HG03108 (cell line): ENCODE measurements at regions not wholly inside any gene's neighbourhood (a gene's known extent, or its start where the extent isn't known, plus 50 kb on each side); places are given as distances from the start of the nearest gene placed in this dataset.

Experiments used
- ATAC-seq: cut with Tn5 transposase; IDR thresholded peaks from one replicate; pipeline ENCODE4 v1.9.1; 2021; ENCODE audit warnings: moderate library complexity; ENCODE audit not compliant: unreplicated experiment

GRCh38 chr4:22220965-22221364 lies 272.4 kb upstream of the KCNIP4 start:
- ATAC-seq: no peak

DNA sequence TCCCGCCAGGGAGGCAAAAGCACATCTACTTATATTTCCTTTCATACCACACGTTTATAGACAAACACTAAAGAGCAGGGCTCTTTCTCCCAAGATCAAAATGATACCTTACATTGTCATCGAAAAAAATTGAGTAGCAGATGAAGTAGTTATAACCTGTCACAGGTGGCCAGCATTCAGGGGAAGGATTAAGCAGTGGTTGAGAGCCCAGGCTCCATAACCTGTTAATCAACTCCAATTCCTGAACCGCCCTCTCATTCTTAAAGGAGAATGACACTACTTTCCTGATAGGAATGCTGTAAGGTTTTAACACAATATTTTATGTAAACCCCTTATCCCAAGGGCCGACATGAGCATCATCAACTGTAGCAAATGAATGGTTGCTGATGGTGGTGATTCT lies 268.9 kb upstream of the KCNIP4 start:
- no peak for ATAC-seq

- ATAC-seq: no peak
Observed at GRCh38 chr4:22216278-22216677, 267.7 kb upstream of the KCNIP4 start.

DNA sequence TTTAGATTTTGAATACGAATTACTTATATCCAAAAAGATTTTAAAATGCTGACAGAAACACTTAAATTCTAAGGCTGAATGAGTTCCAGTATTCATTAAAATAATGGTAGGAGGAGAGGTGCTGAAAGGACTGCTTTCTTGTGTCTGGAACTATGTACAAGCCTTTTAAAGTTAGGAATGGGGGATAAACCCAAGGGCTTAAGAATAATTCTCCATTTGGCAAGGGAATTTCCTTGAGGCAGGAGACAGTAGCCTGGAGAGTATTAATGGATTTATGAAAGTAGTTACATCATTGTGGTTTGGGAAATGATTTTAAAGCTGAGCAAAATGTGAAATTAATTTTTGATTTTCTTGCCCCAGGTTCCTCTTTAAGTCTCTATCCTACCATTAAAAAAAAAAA lies 266.5 kb upstream of the KCNIP4 start:
- no peak for ATAC-seq

DNA sequence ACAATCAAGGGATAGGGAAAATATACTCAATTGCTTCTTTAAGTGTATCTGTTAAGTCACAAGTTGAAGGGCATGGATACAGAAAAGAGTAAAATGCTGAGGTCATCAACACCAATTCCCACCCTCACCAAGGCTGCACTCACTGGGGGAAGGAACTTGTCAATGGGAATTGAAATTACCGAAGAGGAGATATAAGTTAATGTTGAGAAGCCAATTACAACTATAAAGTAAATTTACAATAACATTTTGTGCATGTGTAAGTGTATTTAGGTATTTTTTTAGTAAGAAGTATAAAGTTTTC lies 255.1 kb upstream of the KCNIP4 start:
- no peak for ATAC-seq

- ATAC-seq: no peak
Observed at GRCh38 chr4:22202975-22203710, 254.6 kb upstream of the KCNIP4 start.

DNA sequence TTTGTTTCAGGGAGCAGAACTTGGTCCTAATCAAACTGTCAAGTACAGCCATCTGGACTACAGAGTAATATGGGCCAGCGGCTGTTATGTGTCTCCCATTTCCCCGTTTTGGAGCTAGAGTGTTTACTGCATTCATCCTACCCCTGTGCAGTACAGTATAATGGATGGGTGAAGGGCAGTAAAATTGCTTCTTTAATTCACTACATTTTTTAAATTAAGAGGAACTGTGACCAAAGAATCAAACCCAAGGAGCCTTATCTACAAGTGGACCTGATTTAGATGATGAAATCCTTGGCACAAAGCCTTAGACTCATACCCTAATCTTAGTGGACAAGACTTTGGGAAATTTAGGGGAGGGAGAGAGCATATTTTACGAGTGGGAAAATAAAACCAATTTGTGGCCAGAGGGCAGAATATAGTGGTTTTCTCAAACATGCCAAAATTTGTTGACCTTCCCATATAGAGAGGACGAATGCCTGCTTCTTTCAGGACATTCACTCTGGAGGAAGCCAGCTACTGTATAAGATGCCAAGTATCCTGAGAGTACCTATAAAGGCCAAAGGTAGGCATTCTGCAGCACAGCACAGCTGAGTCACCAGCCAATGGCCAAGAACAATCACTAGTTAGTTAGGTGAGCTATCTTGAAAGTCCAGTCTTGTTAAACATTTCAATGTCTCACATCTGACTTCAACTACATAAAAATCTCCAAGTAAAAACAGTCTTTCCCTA lies 253.8 kb upstream of the KCNIP4 start:
- ATAC-seq: no peak

- no peak for ATAC-seq
Observed at GRCh38 chr4:22201256-22201655, 252.7 kb upstream of the KCNIP4 start.

DNA sequence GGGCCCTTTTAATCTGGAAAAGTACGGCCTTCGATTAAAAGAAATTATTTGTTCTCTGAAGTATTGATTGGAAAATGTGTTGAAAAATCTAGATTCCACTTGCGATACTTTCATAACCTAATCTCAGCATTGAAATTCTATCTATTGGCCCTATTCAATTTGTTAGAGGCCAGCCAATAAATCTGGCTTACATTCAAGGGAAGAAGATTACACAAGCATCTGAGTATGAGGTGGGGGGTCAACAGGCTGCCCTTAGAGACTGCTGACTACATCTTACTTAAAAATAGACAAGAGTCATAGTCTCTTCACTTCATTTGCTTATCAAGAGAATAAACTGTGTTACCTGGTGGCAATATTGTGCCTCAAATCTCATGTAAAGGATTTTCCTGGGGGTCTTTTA lies 248.0 kb upstream of the KCNIP4 start:
- ATAC-seq: no peak

DNA sequence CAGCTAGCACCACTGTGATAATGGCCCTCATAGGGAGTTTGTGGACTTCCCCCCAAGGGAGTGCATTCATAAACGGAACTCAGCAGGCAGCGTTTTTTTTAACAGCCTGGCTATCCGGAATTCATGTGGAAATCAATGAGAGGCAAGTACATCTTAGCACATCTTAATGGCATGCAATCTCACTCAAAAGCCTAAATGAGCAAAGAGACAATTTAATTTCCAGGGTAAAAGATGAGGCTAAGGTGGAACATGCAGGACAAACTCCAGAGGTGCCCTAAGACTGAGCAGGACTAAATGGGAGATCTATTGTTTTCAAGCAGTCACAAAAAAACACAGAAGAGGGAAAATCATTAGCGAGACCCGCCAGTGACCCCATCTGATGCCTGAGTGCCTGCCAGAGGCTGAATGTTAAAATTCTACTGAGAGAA lies 243.5 kb upstream of the KCNIP4 start:
- no peak for ATAC-seq

DNA sequence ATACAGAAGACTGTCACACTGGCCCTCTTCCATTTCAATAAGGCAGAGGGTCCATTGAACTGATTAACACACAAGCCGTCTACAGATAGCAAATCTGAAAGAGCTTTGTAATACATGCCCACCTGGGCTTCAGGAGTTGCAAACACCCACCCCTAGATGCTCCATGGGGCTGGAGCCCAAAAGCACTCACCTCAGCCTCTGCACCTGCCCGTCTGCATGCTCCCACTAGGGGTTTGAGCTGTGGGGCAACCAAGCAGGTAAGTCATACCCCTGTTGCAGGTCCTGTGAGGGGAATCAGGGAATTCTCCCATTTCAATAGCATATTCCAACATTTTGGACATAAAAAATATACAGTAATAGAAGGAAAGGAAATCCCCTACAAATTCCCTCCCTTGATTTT lies 243.0 kb upstream of the KCNIP4 start:
- ATAC-seq: no peak

GRCh38 chr4:22190855-22191254 lies 242.3 kb upstream of the KCNIP4 start:
- ATAC-seq: no peak

- ATAC-seq: no peak
Observed at GRCh38 chr4:22187203-22187820, 238.7 kb upstream of the KCNIP4 start.

DNA sequence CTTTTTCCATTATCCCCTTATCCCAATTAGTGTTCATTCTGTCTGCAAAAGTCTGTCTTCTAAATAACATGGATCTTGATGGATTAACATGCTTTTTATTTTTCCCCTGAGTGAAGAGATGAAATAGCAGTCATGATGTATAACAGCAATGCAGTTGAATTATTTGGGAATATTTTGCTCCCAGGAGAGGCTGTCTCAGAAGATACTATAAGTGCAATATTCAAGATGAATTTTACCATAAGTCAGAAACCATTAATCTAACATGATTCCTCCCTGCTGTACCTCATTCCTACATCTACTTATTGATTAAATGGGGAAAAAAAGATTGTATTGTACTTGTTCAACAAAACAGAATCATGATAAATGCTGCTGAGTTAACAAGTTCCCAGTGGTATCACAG lies 233.2 kb upstream of the KCNIP4 start:
- no peak for ATAC-seq

GRCh38 chr4:22179124-22179874 lies 230.7 kb upstream of the KCNIP4 start:
- ATAC-seq: no peak

DNA sequence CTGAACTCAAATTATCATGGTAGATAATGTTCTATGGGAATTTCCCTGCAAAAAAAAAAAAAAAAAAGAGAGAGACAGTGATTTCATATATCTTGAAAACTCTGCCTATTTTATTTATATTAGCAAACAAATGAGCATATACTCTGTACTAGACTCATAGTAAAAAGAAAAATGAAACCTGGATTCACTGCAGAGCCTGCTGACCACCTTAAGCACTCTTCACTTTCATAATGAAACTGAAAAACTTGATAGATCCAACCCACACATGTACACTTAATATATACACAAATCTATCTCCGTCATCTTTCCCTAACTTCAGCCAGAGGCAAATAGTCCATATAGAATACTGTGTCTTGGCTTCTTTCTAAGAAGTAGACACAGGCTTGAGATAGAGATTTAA lies 226.1 kb upstream of the KCNIP4 start:
- no peak for ATAC-seq

GRCh38 chr4:22170353-22170752 lies 221.8 kb upstream of the KCNIP4 start:
- ATAC-seq: no peak

GRCh38 chr4:22167201-22167600 lies 218.6 kb upstream of the KCNIP4 start:
- ATAC-seq: no peak

DNA sequence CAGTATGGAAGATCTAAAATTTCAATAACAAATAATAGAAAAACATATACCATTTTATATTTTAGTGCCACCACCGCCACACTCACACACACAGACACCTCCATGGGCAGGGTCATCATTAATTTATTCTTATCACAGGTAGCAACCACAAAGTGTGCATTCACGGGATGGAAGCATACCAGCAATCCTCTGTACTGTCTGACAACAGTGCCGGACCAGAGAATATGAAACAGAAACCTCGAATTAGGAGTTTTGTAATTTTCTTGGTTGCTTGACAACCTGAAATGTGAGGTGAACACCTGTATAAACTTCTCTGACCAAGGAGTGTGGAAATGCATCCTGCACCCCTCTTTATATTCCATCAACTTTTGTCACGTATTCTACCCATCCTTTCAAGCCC lies 213.9 kb upstream of the KCNIP4 start:
- ATAC-seq: no peak

GRCh38 chr4:22130741-22131140 lies 182.2 kb upstream of the KCNIP4 start:
- ATAC-seq: no peak

- ATAC-seq: no peak
Observed at GRCh38 chr4:22129454-22130029, 181.0 kb upstream of the KCNIP4 start.
